ENCODE measurements at regions not wholly inside any gene's neighbourhood (a gene's known extent, or its start where the extent isn't known, plus 50 kb on each side); places are given as distances from the start of the nearest gene placed in this dataset.

DNA sequence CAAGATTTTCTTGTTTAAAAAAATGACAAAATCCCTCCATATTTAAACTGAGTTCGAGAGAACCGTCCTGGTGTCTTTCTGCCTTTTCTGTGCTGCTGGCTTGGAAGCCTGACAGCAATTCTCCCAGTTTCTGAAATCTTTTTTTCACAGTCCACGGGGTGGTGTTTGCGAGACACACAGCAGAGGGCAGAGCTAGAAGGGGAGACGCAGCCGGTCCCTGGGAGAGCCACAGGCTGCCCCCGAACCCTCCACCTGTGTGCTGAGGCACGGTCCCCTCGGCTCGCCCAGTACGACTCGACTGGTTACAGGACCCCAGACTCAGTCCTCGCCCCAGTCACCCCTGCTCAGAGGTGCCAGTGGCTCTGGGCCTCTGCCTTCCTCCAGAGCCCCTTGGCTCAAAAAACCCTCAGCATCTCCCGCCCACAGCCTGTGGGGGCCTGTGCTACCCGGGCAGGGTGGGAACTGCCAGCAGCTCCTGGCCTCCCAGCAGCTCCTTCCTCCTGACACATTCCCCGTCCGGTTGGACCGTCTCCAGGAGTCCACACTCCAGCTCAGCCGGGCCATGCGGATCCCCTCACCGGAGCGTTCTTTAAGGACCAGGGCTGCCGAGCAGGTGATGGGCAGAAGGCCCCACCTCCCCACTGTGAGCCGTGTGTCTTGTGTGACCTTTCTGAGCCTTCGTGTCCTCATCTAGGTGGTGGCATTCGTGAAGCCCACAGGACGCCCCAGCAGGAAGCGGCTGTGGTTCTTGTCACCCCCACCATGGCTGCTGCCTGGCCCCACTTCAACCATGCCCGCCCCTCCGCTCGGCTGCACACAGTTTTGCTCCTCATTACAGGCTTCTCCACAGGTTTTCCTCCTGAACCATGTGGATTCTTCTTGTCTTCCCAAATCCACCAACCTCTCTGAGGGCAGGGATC is 52.3 kb upstream of the EN2 start:
- no TSS peak for BruUV-seq (replicated peaks)
- Histone ChIP-seq H3K4me2 (no peak overlapping the region), H3K4me3 (no peak overlapping the region), H3K9me3 (ENCODE audit: insufficient read depth, low read depth) (no peaks in the 10 kb centered on the region), H3K27ac (no peak overlapping the region), H3K36me3 (ENCODE audit: low read depth) (no peaks in the 10 kb centered on the region), H3K9me2 (ENCODE audit: insufficient read depth) (no peaks in the 10 kb centered on the region), H3K27me3 (ENCODE audit: insufficient read depth, low read depth) (peaks cover 81% of the 10 kb centered on the region), H3K79me2 (ENCODE audit: low read depth) (no peaks in the 10 kb centered on the region), H4K20me1 (ENCODE audit: insufficient read depth) (no peaks in the 10 kb centered on the region), H2AFZ (no peak overlapping the region), H3F3A (ENCODE audit: insufficient read depth, low read depth) (no peaks in the 10 kb centered on the region), H3K4me1 (replicated peaks; ENCODE audit: insufficient read depth) (no peaks in the 10 kb centered on the region)
- TF ChIP-seq, protein P1, sequence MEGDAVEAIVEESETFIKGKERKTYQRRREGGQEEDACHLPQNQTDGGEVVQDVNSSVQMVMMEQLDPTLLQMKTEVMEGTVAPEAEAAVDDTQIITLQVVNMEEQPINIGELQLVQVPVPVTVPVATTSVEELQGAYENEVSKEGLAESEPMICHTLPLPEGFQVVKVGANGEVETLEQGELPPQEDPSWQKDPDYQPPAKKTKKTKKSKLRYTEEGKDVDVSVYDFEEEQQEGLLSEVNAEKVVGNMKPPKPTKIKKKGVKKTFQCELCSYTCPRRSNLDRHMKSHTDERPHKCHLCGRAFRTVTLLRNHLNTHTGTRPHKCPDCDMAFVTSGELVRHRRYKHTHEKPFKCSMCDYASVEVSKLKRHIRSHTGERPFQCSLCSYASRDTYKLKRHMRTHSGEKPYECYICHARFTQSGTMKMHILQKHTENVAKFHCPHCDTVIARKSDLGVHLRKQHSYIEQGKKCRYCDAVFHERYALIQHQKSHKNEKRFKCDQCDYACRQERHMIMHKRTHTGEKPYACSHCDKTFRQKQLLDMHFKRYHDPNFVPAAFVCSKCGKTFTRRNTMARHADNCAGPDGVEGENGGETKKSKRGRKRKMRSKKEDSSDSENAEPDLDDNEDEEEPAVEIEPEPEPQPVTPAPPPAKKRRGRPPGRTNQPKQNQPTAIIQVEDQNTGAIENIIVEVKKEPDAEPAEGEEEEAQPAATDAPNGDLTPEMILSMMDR (conservative IDR thresholded peaks at IDR 0.05), result peak; percentile 40; the same call in 1 of the 2 replicates
- TF ChIP-seq EZH2 (IDR thresholded peaks at IDR 0.05; ENCODE audit: low read depth), result no peak
- intact Hi-C loops (cut with micrococcal nuclease; ENCODE audit: unreplicated experiment), result no loop called here
- CTCF ChIA-PET, result no interaction called here
- POLR2A ChIA-PET (ENCODE audit: unreplicated experiment), result no interaction called here
- no peak for DNase-seq

DNA sequence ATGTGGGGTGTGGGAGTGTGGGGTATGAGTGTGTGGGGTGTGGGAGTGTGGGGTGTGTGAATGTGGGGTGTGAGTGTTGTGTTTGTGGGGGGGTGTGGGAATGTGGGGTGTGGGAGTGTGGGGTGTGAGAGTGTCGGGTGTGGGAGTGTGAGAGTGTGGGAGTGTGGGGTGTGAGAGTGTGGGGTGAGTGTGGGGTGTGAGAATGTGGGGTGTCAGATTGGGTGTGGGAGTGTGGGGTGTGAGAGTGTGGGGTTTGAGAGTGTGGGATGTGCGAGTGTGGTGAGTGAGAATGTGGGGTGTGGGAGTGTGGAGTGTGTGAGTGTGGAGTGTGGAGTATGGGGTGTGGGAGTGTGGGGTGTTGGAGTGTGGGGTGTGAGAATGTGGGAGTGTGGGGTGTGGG is 50.1 kb upstream of the EN2 start:
- POLR2A ChIA-PET (ENCODE audit: unreplicated experiment), result no interaction called here
- no TSS peak for BruUV-seq (replicated peaks)
- no peaks in the 10 kb centered on the region for H3F3A ChIP-seq (ENCODE audit: insufficient read depth, low read depth)

More for the DNA sequence above, 50.1 kb upstream of the EN2 start:
- intact Hi-C loops (cut with micrococcal nuclease; ENCODE audit: unreplicated experiment), result no loop called here
- CTCF ChIA-PET, result no interaction called here
- no peak for DNase-seq
- no peaks in the 10 kb centered on the region for H3K79me2 ChIP-seq (ENCODE audit: low read depth)
- H3K4me2 ChIP-seq, result no peak overlapping the region
- H3K9me3 ChIP-seq (ENCODE audit: insufficient read depth, low read depth), result no peaks in the 10 kb centered on the region
- no peaks in the 10 kb centered on the region for H3K36me3 ChIP-seq (ENCODE audit: low read depth)
- H3K4me1 ChIP-seq (replicated peaks; ENCODE audit: insufficient read depth), result no peaks in the 10 kb centered on the region
- H3K27me3 ChIP-seq (ENCODE audit: insufficient read depth, low read depth), result peaks cover 81% of the 10 kb centered on the region
- H4K20me1 ChIP-seq (ENCODE audit: insufficient read depth), result no peaks in the 10 kb centered on the region
- H3K27ac ChIP-seq, result no peak overlapping the region
- no peak overlapping the region for H2AFZ ChIP-seq
- H3K9me2 ChIP-seq (ENCODE audit: insufficient read depth), result no peaks in the 10 kb centered on the region
- TF ChIP-seq EZH2 (IDR thresholded peaks at IDR 0.05; ENCODE audit: low read depth), result no peak
- TF ChIP-seq, protein P1 (conservative IDR thresholded peaks at IDR 0.05), result no peak
- no peak overlapping the region for H3K4me3 ChIP-seq
